ENCODE measurements at regions not wholly inside any gene's neighbourhood (a gene's known extent, or its start where the extent isn't known, plus 50 kb on each side); places are given as distances from the start of the nearest gene placed in this dataset.

- TF ChIP-seq CTCF (IDR thresholded peaks at IDR 0.05): no peak
- intact Hi-C loops (cut with micrococcal nuclease): no loop called here
- H3K27ac Mint-ChIP-seq: no peak overlapping the region
- CTCF ChIA-PET: no interaction called here
- H3K4me3 Mint-ChIP-seq: no peak overlapping the region
- H3K36me3 Mint-ChIP-seq (ENCODE audit: low read depth): no peaks in the 10 kb centered on the region
- POLR2A ChIA-PET: interaction anchor here (0.6 kb wide), 1 partner anchor 32 kb away, joined by 3 read pairs; no protein-coding TSS in a partner anchor
- no peak for ATAC-seq
- no peak for DNase-seq
- peaks cover 9% of the 10 kb centered on the region for H3K4me1 Mint-ChIP-seq (ENCODE audit: low read depth)
- H3K27me3 Mint-ChIP-seq: no peaks in the 10 kb centered on the region
- no peaks in the 10 kb centered on the region for H3K9me3 Mint-ChIP-seq
Measured at GRCh38 chr5:67347821-67348220, 151.2 kb upstream of the CD180 start.

- no peak overlapping the region for H3K4me3 Mint-ChIP-seq
- H3K36me3 Mint-ChIP-seq (ENCODE audit: low read depth): no peaks in the 10 kb centered on the region
- H3K27me3 Mint-ChIP-seq: no peaks in the 10 kb centered on the region
- no peak overlapping the region for H3K27ac Mint-ChIP-seq
- H3K4me1 Mint-ChIP-seq (ENCODE audit: low read depth): peaks cover 9% of the 10 kb centered on the region
- no peaks in the 10 kb centered on the region for H3K9me3 Mint-ChIP-seq
- no peak for ATAC-seq
- TF ChIP-seq CTCF (IDR thresholded peaks at IDR 0.05): no peak
- no peak for DNase-seq
- CTCF ChIA-PET: no interaction called here
- POLR2A ChIA-PET: no interaction called here
- intact Hi-C loops (cut with micrococcal nuclease): no loop called here
Measured at GRCh38 chr5:67346611-67347010, 150.0 kb upstream of the CD180 start.

- Mint-ChIP-seq H3K4me3 (no peak overlapping the region), H3K4me1 (ENCODE audit: low read depth) (no peaks in the 10 kb centered on the region), H3K27ac (no peak overlapping the region), H3K27me3 (peaks cover 2% of the 10 kb centered on the region), H3K9me3 (no peaks in the 10 kb centered on the region), H3K36me3 (ENCODE audit: low read depth) (no peaks in the 10 kb centered on the region)
- intact Hi-C loops (cut with micrococcal nuclease): no loop called here
- no peak for TF ChIP-seq CTCF (IDR thresholded peaks at IDR 0.05)
- ChIA-PET CTCF (no interaction called here), POLR2A (interaction anchor here (0.6 kb wide), 1 partner anchor 19 kb away, joined by 3 read pairs; no protein-coding TSS in a partner anchor)
- ATAC-seq: no peak
- DNase-seq: no peak
Measured at GRCh38 chr5:67344870-67345269, 148.3 kb upstream of the CD180 start.

GRCh38 chr5:67343835-67344234 is 147.2 kb upstream of the CD180 start:
- no peaks in the 10 kb centered on the region for H3K9me3 Mint-ChIP-seq
- peaks cover 2% of the 10 kb centered on the region for H3K27me3 Mint-ChIP-seq
- no peak for TF ChIP-seq CTCF (IDR thresholded peaks at IDR 0.05)
- no peak overlapping the region for H3K4me3 Mint-ChIP-seq
- ATAC-seq (no peak), DNase-seq (no peak)
- H3K36me3 Mint-ChIP-seq (ENCODE audit: low read depth): no peaks in the 10 kb centered on the region
- H3K4me1 Mint-ChIP-seq (ENCODE audit: low read depth): no peaks in the 10 kb centered on the region
- no peak overlapping the region for H3K27ac Mint-ChIP-seq
- ChIA-PET CTCF (no interaction called here), POLR2A (no interaction called here)
- intact Hi-C loops (cut with micrococcal nuclease): no loop called here

- ChIA-PET POLR2A (no interaction called here), CTCF (interaction anchor here (1.0 kb wide), 1 partner anchor 45 kb away, joined by 3 read pairs; no protein-coding TSS in a partner anchor)
- Mint-ChIP-seq H3K4me1 (ENCODE audit: low read depth) (no peaks in the 10 kb centered on the region), H3K4me3 (no peak overlapping the region), H3K9me3 (no peaks in the 10 kb centered on the region), H3K36me3 (ENCODE audit: low read depth) (no peaks in the 10 kb centered on the region), H3K27ac (no peak overlapping the region), H3K27me3 (peaks cover 2% of the 10 kb centered on the region)
- ATAC-seq: no peak
- TF ChIP-seq CTCF (IDR thresholded peaks at IDR 0.05): no peak
- DNase-seq: no peak
- intact Hi-C loops (cut with micrococcal nuclease): no loop called here
Measured at GRCh38 chr5:67341478-67341877, 144.9 kb upstream of the CD180 start.
